Heart right ventricle (tissue), 16 donors: ENCODE measurements at regions not wholly inside any gene's neighbourhood (a gene's known extent, or its start where the extent isn't known, plus 50 kb on each side); places are given as distances from the start of the nearest gene placed in this dataset.

Source experiments
- ATAC-seq, 8 donors: fragments of 200-7000 bp; cut with Tn5 transposase; one replicate each; pipeline ENCODE4 v1.9.1; 2020; ENCODE audit warnings: mild to moderate bottlenecking in 8 of 8, moderate library complexity in 8 of 8, moderate number of reproducible peaks in 1 of 8
- DNase-seq, 2 donors: peaks; one replicate each; pipeline ENCODE4 v3.0.0-alpha.2; 2020
- H3K27ac ChIP-seq, 10 donors: fragments of 200-600 bp; sonication (generic) in 2 of 10; one replicate each; pipeline versions ENCODE4 v1.5.0 to v1.8.0; 2020 to 2022; ENCODE audit warnings: mild to moderate bottlenecking in 3 of 10
- H3K27me3 ChIP-seq, 7 donors: fragments of 200-600 bp; one replicate each; pipeline ENCODE4 v1.8.0; 2021 to 2022; ENCODE audit warnings: mild to moderate bottlenecking in 2 of 7
- H3K36me3 ChIP-seq, 9 donors: fragments of 200-600 bp; sonication (generic) in 1 of 9; one replicate each; pipeline versions ENCODE4 v1.5.0 to v1.8.0; 2020 to 2022; ENCODE audit warnings: mild to moderate bottlenecking in 2 of 9
- H3K4me1 ChIP-seq, 9 donors: fragments of 200-600 bp; sonication (generic) in 1 of 9; one replicate each; pipeline versions ENCODE4 v1.5.0 to v1.8.0; 2020 to 2022; ENCODE audit warnings: mild to moderate bottlenecking in 4 of 9
- H3K4me3 ChIP-seq, 10 donors: fragments of 200-600 bp; sonication (generic) in 2 of 10; one replicate each; pipeline versions ENCODE4 v1.5.0 to v1.8.0; 2020 to 2022; ENCODE audit warnings: mild to moderate bottlenecking in 7 of 10, moderate library complexity in 2 of 10
- H3K9me3 ChIP-seq, 11 donors: fragments of 200-600 bp in 10 of 11; sonication (generic) in 2 of 11; one replicate each; pipeline versions ENCODE4 v1.5.0 to v1.8.0; 2013 to 2022; ENCODE audit warnings: mild to moderate bottlenecking in 2 of 11, control low read depth in 1 of 11, moderate library complexity in 1 of 11
- CTCF ChIP-seq, 9 donors: fragments of 200-600 bp; sonication (generic) in 2 of 9; IDR thresholded peaks; one replicate each; pipeline versions ENCODE4 v1.5.0 to v1.8.0; 2021 to 2022; ENCODE audit warnings: antibody characterized with exemption in 9 of 9, mild to moderate bottlenecking in 5 of 9, moderate library complexity in 1 of 9
- WGBS, 2 donors: extraction: QIAGEN DNeasy Blood & Tissue Kit; methylation state at CpG; one replicate each; pipeline ENCODE4 v1.1.7; 2013; ENCODE audit warnings: inconsistent platforms in 1 of 2; 5-methylcytosine and 5-hydroxymethylcytosine counted together
- intact Hi-C, 10 donors: fragments of 100-400 bp; cut with DNase I; formaldehyde crosslinking; loops; one replicate each; pipeline versions ENCODE4 v1.11.1 to v1.14.2; 2022
- donor health status: Arrhythmogenic right ventricular cardiomyopathy.
- donor health status: ischemic (EF 13 %, LVEDD 7.1; RV severe dilation, severe dysfunction).
- donor health status: healthy with polysubstance abuse.
- donor health status: DM: no; HTN: yes; CAD: no.
- donor health status: DM: no; HTN: no; CAD: no.
- donor health status: ischemic (EF 25% LVEDD 6.9; RV normal size, moderate dysfunction).
- donor health status: ischemic (EF 25% LVEDD 5.7; RV mildly dilated, moderate dysfunction).
- donor health status: healthy.
- donor health status: DM: yes; HTN: yes; CAD: no.
- donor health status: Ischemic cardiomyopathy.
- donor health status: ischemic (EF 35%, LVEDD 5.7; RV mildly dilated, moderate dysfunction).
- donor health status: nonischemic (EF 11% LVEDD 7.7; RV severe dilation, severe dysfunction).
- donor health status: DM: yes; HTN: yes; CAD: no.
- donor health status: PGD.
- donor health status: ischemic (EF 29% LVEDD 5.4; RV normal size, mild dysfunction).
- donor health status: nonischemic (EF 23%, LVEDD 6.1; RV moderate dilation, normal function).

GRCh38 chr5:54837981-54838380, 147.4 kb downstream of the ESM1 start:
- H3K27me3 ChIP-seq = no peaks in the 10 kb centered on the region
- ATAC-seq (no peak), DNase-seq (no peak)
- H3K4me3 ChIP-seq = no peak overlapping the region
- no peaks in the 10 kb centered on the region for H3K36me3 ChIP-seq
- no peak overlapping the region for H3K27ac ChIP-seq
- H3K9me3 ChIP-seq = no peaks in the 10 kb centered on the region
- H3K4me1 ChIP-seq = peaks cover 0 to 21% (median 8%) of the 10 kb centered on the region in 9 donors
- intact Hi-C loops = loop anchor here in 2 of 10 donors (5.0 to 10.0 kb wide), 2 partner anchors 113 to 191 kb away; no protein-coding TSS in a partner anchor
- TF ChIP-seq CTCF (IDR thresholded peaks at IDR 0.05) = no peak
- 86 to 89% methylated on average over 6 of the region's 6 CpGs for WGBS, 2 donors

- Histone ChIP-seq H3K27ac (no peak overlapping the region), H3K27me3 (no peaks in the 10 kb centered on the region), H3K4me1 (peaks cover 0 to 23% (median 8%) of the 10 kb centered on the region in 9 donors), H3K36me3 (no peaks in the 10 kb centered on the region), H3K9me3 (no peaks in the 10 kb centered on the region), H3K4me3 (no peak overlapping the region)
- ATAC-seq (no peak), DNase-seq (no peak)
- no peak for TF ChIP-seq CTCF (IDR thresholded peaks at IDR 0.05)
- intact Hi-C loops = loop anchor here in 2 of 10 donors (5.0 to 10.0 kb wide), 2 partner anchors 112 to 190 kb away; no protein-coding TSS in a partner anchor
- 72 to 79% methylated on average over 7 of the region's 7 CpGs for WGBS, 2 donors
Measured at GRCh38 chr5:54837093-54837492, 148.3 kb downstream of the ESM1 start.

GRCh38 chr5:54835647-54836046, 149.7 kb downstream of the ESM1 start:
- WGBS, 2 donors = 47 to 75% methylated on average over 2 of the region's 2 CpGs
- ATAC-seq (no peak), DNase-seq (no peak)
- H3K4me3 ChIP-seq = no peak overlapping the region
- no peaks in the 10 kb centered on the region for H3K36me3 ChIP-seq
- no peaks in the 10 kb centered on the region for H3K9me3 ChIP-seq
- no peak for TF ChIP-seq CTCF (IDR thresholded peaks at IDR 0.05)
- peaks cover 0 to 23% (median 8%) of the 10 kb centered on the region in 9 donors for H3K4me1 ChIP-seq
- no peaks in the 10 kb centered on the region for H3K27me3 ChIP-seq
- intact Hi-C loops = loop anchor here in 2 of 10 donors (5.0 to 10.0 kb wide), 2 partner anchors 111 to 188 kb away; no protein-coding TSS in a partner anchor
- H3K27ac ChIP-seq = no peak overlapping the region

GRCh38 chr5:54834121-54834842, 151.1 kb downstream of the ESM1 start:
- H3K9me3 ChIP-seq = no peaks in the 10 kb centered on the region
- peaks cover 0 to 23% (median 8%) of the 10 kb centered on the region in 9 donors for H3K4me1 ChIP-seq
- peak overlapping the region in 7 of 10 donors; percentile 19 to 70 (median 47) for H3K27ac ChIP-seq
- whole genome bisulfite sequencing, 2 donors = 57 to 66% methylated on average over 9 of the region's 9 CpGs
- ATAC-seq (peak; percentile 71 to 96 (median 90)), DNase-seq (peak; percentile 40 to 64)
- no peak overlapping the region for H3K4me3 ChIP-seq
- H3K27me3 ChIP-seq = no peaks in the 10 kb centered on the region
- TF ChIP-seq CTCF (IDR thresholded peaks at IDR 0.05) = no peak
- intact Hi-C loops = loop anchor here in 4 of 10 donors (5.0 to 10.0 kb wide), 4 partner anchors 47 to 182 kb away; no protein-coding TSS in a partner anchor
- H3K36me3 ChIP-seq = no peaks in the 10 kb centered on the region
